CD8-positive, alpha-beta memory T cell (primary cell): ENCODE measurements at regions not wholly inside any gene's neighbourhood (a gene's known extent, or its start where the extent isn't known, plus 50 kb on each side); places are given as distances from the start of the nearest gene placed in this dataset.

Experiments
- CTCF ChIA-PET: fragments of 350-600 bp; sonication (Branson Sonifier 250); formaldehyde crosslinking; loops from one replicate; lab custom pipeline; 2021; ENCODE audit warnings: antibody characterized with exemption; lab: Charles Lee
- POLR2A ChIA-PET: fragments of 350-600 bp; sonication (Branson Sonifier 250); formaldehyde crosslinking; loops from one replicate; lab custom pipeline; 2021; ENCODE audit warnings: antibody characterized with exemption; lab: Charles Lee
- DNase-seq, 5 donors: peaks; one replicate each; pipeline versions ENCODE4 v3.0.0 to v3.0.0-alpha.2; 2020 to 2022; ENCODE audit warnings: mixed read lengths in 1 of 5
- H3K27ac ChIP-seq: one replicate; pipeline ENCODE4 v1.7.0; 2013; ENCODE audit warnings: low read depth, mild to moderate bottlenecking, low read length, moderate library complexity
- H3K27me3 ChIP-seq: 2 replicates; pipeline ENCODE4 v1.7.0; 2013; ENCODE audit warnings: low read length, mild to moderate bottlenecking; ENCODE audit not compliant: insufficient read depth, poor library complexity, severe bottlenecking
- H3K36me3 ChIP-seq: 2 replicates; pipeline ENCODE4 v1.7.0; 2013; ENCODE audit warnings: mild to moderate bottlenecking, low read length, moderate library complexity; ENCODE audit not compliant: insufficient read depth
- H3K4me1 ChIP-seq: 2 replicates; pipeline ENCODE4 v1.7.0; 2013; ENCODE audit warnings: mild to moderate bottlenecking, low read length, moderate library complexity; ENCODE audit not compliant: insufficient read depth
- H3K4me3 ChIP-seq: 2 replicates; pipeline ENCODE4 v1.7.0; 2013; ENCODE audit warnings: mild to moderate bottlenecking, low read length
- H3K9me3 ChIP-seq: 2 replicates; pipeline ENCODE4 v1.7.0; 2013; ENCODE audit warnings: mild to moderate bottlenecking, low read length
- H3K27ac Mint-ChIP-seq, 8 donors: one replicate each; pipeline ENCODE4 v1.8.0; 2020 to 2021; ENCODE audit warnings: mixed read lengths in 8 of 8, mild to moderate bottlenecking in 6 of 8, inconsistent platforms in 3 of 8, moderate library complexity in 3 of 8
- H3K27me3 Mint-ChIP-seq, 2 donors: one replicate each; pipeline ENCODE4 v1.8.0; 2020 to 2021; ENCODE audit warnings: mixed read lengths in 2 of 2, mild to moderate bottlenecking in 1 of 2, moderate library complexity in 1 of 2
- H3K36me3 Mint-ChIP-seq, 3 donors: one replicate each; pipeline ENCODE4 v1.8.0; 2020 to 2021; ENCODE audit warnings: mixed read lengths in 3 of 3, inconsistent platforms in 1 of 3, mild to moderate bottlenecking in 1 of 3
- H3K4me1 Mint-ChIP-seq, 3 donors: one replicate each; pipeline ENCODE4 v1.8.0; 2020 to 2021; ENCODE audit warnings: mixed read lengths in 3 of 3, inconsistent platforms in 1 of 3, mild to moderate bottlenecking in 1 of 3
- H3K4me3 Mint-ChIP-seq, 7 donors: one replicate each; pipeline ENCODE4 v1.8.0; 2020 to 2021; ENCODE audit warnings: mixed read lengths in 7 of 7, mild to moderate bottlenecking in 6 of 7, moderate library complexity in 4 of 7, inconsistent platforms in 2 of 7
- H3K9me3 Mint-ChIP-seq, 5 donors: one replicate each; pipeline ENCODE4 v1.8.0; 2020 to 2022; ENCODE audit warnings: mixed read lengths in 5 of 5, mild to moderate bottlenecking in 3 of 5, moderate library complexity in 2 of 5, inconsistent platforms in 1 of 5

DNA sequence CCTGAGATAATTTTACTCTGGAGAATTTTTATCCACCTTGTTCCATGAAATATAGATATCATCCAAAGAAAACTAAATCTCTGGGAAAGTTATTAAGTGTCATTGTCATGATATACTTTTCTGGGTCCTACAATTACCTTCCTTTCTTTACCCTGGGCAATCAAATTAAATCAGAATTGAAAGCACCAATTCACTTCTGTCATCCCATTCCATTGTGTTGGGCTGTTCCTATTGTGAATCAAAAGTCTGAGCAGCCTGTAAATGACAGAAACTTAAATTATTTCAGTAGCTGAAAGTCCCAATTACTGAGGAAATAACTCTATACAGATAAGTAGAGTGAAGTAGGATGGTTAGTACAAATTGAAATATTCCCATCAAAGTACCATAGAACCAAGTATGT lies 1284.2 kb downstream of the EFNB2 start:
- H3K36me3 ChIP-seq: no peaks in the 10 kb centered on the region
- H3K27ac Mint-ChIP-seq: no peak overlapping the region
- no peaks in the 10 kb centered on the region for H3K4me1 ChIP-seq
- CTCF ChIA-PET: no interaction called here
- no peak overlapping the region for H3K4me3 ChIP-seq
- POLR2A ChIA-PET: no interaction called here
- peaks cover 0 to 2% of the 10 kb centered on the region in 2 donors for H3K27me3 Mint-ChIP-seq
- H3K36me3 Mint-ChIP-seq: no peaks in the 10 kb centered on the region
- no peak for DNase-seq
- H3K9me3 ChIP-seq: no peaks in the 10 kb centered on the region
- no peak overlapping the region for H3K4me3 Mint-ChIP-seq
- H3K9me3 Mint-ChIP-seq: peaks cover 0 to 5% (median 0%) of the 10 kb centered on the region in 5 donors
- H3K27me3 ChIP-seq: no peaks in the 10 kb centered on the region
- H3K27ac ChIP-seq: no peak overlapping the region
- no peaks in the 10 kb centered on the region for H3K4me1 Mint-ChIP-seq

DNA sequence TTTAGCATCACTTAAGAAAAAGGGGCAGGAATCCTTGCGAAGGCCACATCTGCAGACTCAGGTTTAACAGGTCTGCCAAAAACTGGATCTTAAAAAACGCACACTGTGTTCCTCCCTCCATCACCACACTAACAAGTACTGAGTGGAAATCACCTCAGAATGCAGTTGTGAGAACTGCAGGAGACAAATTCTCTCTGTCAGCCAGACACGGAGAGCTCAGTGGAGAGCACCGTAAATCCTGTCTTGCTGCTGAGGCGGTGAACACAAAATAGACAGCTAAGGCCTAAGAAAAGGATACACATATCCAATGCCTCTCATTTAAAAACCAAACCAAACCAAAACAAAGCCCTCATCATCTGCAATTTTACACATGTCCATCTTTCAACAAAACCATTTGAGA lies 1287.6 kb downstream of the EFNB2 start:
- H3K9me3 Mint-ChIP-seq: peaks cover 0 to 5% (median 2%) of the 10 kb centered on the region in 5 donors
- no peak overlapping the region for H3K27ac ChIP-seq
- H3K9me3 ChIP-seq: no peaks in the 10 kb centered on the region
- no peaks in the 10 kb centered on the region for H3K36me3 ChIP-seq
- H3K4me1 ChIP-seq: no peaks in the 10 kb centered on the region
- H3K27me3 Mint-ChIP-seq: peaks cover 0 to 2% of the 10 kb centered on the region in 2 donors
- ChIA-PET CTCF (no interaction called here), POLR2A (no interaction called here)
- no peaks in the 10 kb centered on the region for H3K4me1 Mint-ChIP-seq
- H3K27ac Mint-ChIP-seq: no peak overlapping the region
- no peaks in the 10 kb centered on the region for H3K27me3 ChIP-seq
- H3K4me3 Mint-ChIP-seq: no peak overlapping the region
- no peak overlapping the region for H3K4me3 ChIP-seq
- no peak for DNase-seq
- no peaks in the 10 kb centered on the region for H3K36me3 Mint-ChIP-seq

- H3K27ac ChIP-seq: no peak overlapping the region
- CTCF ChIA-PET: no interaction called here
- Mint-ChIP-seq H3K9me3 (peaks cover 0 to 2% (median 0%) of the 10 kb centered on the region in 5 donors), H3K36me3 (no peaks in the 10 kb centered on the region), H3K4me3 (no peak overlapping the region), H3K27ac (no peak overlapping the region), H3K4me1 (no peaks in the 10 kb centered on the region), H3K27me3 (no peaks in the 10 kb centered on the region)
- no peaks in the 10 kb centered on the region for H3K36me3 ChIP-seq
- no peaks in the 10 kb centered on the region for H3K4me1 ChIP-seq
- no peak overlapping the region for H3K4me3 ChIP-seq
- H3K9me3 ChIP-seq: no peaks in the 10 kb centered on the region
- no peaks in the 10 kb centered on the region for H3K27me3 ChIP-seq
- no peak for DNase-seq
- POLR2A ChIA-PET: no interaction called here
Measured at GRCh38 chr13:105240371-105240770, 1295.1 kb downstream of the EFNB2 start.

DNA sequence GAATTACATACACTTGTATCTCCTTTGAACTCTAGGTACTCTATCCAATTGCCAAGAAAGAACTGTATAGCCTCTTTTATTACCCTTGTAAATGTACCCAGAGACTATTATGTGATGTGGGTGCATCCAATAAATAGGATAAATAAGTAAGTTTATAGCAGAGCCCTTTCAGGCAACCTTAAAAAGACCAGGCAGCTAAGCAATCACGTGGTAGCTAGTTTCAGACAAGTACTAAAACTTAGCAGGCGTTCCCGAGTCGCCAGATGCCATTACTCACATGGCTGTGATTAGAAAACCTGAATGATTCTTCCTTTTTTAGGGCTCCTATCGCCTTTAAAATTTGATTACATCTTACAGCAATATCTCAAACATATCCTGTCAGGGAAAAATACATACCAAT lies 1303.0 kb downstream of the EFNB2 start:
- Mint-ChIP-seq H3K9me3 (no peaks in the 10 kb centered on the region), H3K27me3 (no peaks in the 10 kb centered on the region), H3K36me3 (no peaks in the 10 kb centered on the region), H3K4me3 (no peak overlapping the region), H3K27ac (no peak overlapping the region), H3K4me1 (no peaks in the 10 kb centered on the region)
- ChIA-PET CTCF (interaction anchor here (0.7 kb wide), 1 partner anchor 9 kb away, joined by 3 read pairs; no protein-coding TSS in a partner anchor), POLR2A (no interaction called here)
- Histone ChIP-seq H3K27me3 (no peaks in the 10 kb centered on the region), H3K4me1 (no peaks in the 10 kb centered on the region), H3K4me3 (no peak overlapping the region), H3K9me3 (no peaks in the 10 kb centered on the region), H3K27ac (no peak overlapping the region), H3K36me3 (no peaks in the 10 kb centered on the region)
- no peak for DNase-seq

- no peak for DNase-seq
- ChIA-PET POLR2A (no interaction called here), CTCF (interaction anchor here (0.7 kb wide), 1 partner anchor 9 kb away, joined by 3 read pairs; no protein-coding TSS in a partner anchor)
- Histone ChIP-seq H3K27me3 (no peaks in the 10 kb centered on the region), H3K36me3 (no peaks in the 10 kb centered on the region), H3K4me1 (no peaks in the 10 kb centered on the region), H3K9me3 (no peaks in the 10 kb centered on the region), H3K4me3 (no peak overlapping the region), H3K27ac (no peak overlapping the region)
- Mint-ChIP-seq H3K4me3 (no peak overlapping the region), H3K36me3 (no peaks in the 10 kb centered on the region), H3K27ac (no peak overlapping the region), H3K4me1 (no peaks in the 10 kb centered on the region), H3K9me3 (no peaks in the 10 kb centered on the region), H3K27me3 (no peaks in the 10 kb centered on the region)
Measured at GRCh38 chr13:105232006-105232405, 1303.5 kb downstream of the EFNB2 start.

GRCh38 chr13:105231579-105231978 lies 1303.9 kb downstream of the EFNB2 start:
- H3K36me3 Mint-ChIP-seq: no peaks in the 10 kb centered on the region
- H3K4me1 Mint-ChIP-seq: no peaks in the 10 kb centered on the region
- no peak overlapping the region for H3K4me3 Mint-ChIP-seq
- H3K4me1 ChIP-seq: no peaks in the 10 kb centered on the region
- no peaks in the 10 kb centered on the region for H3K27me3 Mint-ChIP-seq
- no peaks in the 10 kb centered on the region for H3K9me3 ChIP-seq
- POLR2A ChIA-PET: no interaction called here
- no peak for DNase-seq
- CTCF ChIA-PET: no interaction called here
- H3K27me3 ChIP-seq: no peaks in the 10 kb centered on the region
- H3K27ac ChIP-seq: no peak overlapping the region
- no peaks in the 10 kb centered on the region for H3K9me3 Mint-ChIP-seq
- H3K27ac Mint-ChIP-seq: no peak overlapping the region
- H3K4me3 ChIP-seq: no peak overlapping the region
- no peaks in the 10 kb centered on the region for H3K36me3 ChIP-seq

GRCh38 chr13:105220881-105221280 lies 1314.6 kb downstream of the EFNB2 start:
- H3K36me3 Mint-ChIP-seq: no peaks in the 10 kb centered on the region
- no peak overlapping the region for H3K4me3 Mint-ChIP-seq
- no peaks in the 10 kb centered on the region for H3K27me3 Mint-ChIP-seq
- Histone ChIP-seq H3K27me3 (no peaks in the 10 kb centered on the region), H3K36me3 (no peaks in the 10 kb centered on the region), H3K4me3 (no peak overlapping the region), H3K9me3 (no peaks in the 10 kb centered on the region), H3K27ac (no peak overlapping the region), H3K4me1 (no peaks in the 10 kb centered on the region)
- no peak overlapping the region for H3K27ac Mint-ChIP-seq
- H3K4me1 Mint-ChIP-seq: no peaks in the 10 kb centered on the region
- ChIA-PET CTCF (no interaction called here), POLR2A (no interaction called here)
- H3K9me3 Mint-ChIP-seq: no peaks in the 10 kb centered on the region
- no peak for DNase-seq

DNA sequence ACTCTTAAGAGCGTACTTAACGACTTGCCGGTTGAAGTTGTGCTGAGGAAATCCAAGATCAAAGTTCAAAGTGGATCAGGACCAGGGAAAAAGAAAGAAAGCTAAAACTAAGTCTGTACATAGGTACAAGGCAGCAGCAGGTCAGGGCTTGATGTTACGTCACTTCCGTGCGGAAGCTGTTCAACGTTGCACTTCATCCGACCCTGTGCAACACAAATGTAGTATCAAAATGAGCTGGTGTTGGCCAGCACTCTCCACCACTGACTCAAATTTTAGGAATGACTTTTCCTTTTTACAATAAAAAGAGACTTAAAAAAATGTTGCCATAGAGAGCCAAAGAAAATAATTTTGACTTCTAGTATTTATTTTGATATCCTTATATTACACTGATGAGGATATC lies 1315.4 kb downstream of the EFNB2 start:
- POLR2A ChIA-PET: no interaction called here
- no peak for DNase-seq
- Histone ChIP-seq H3K9me3 (no peaks in the 10 kb centered on the region), H3K4me1 (no peaks in the 10 kb centered on the region), H3K27me3 (no peaks in the 10 kb centered on the region), H3K36me3 (no peaks in the 10 kb centered on the region), H3K4me3 (no peak overlapping the region), H3K27ac (no peak overlapping the region)
- Mint-ChIP-seq H3K27ac (no peak overlapping the region), H3K36me3 (no peaks in the 10 kb centered on the region), H3K9me3 (no peaks in the 10 kb centered on the region), H3K4me1 (no peaks in the 10 kb centered on the region), H3K27me3 (no peaks in the 10 kb centered on the region), H3K4me3 (no peak overlapping the region)
- CTCF ChIA-PET: no interaction called here

DNA sequence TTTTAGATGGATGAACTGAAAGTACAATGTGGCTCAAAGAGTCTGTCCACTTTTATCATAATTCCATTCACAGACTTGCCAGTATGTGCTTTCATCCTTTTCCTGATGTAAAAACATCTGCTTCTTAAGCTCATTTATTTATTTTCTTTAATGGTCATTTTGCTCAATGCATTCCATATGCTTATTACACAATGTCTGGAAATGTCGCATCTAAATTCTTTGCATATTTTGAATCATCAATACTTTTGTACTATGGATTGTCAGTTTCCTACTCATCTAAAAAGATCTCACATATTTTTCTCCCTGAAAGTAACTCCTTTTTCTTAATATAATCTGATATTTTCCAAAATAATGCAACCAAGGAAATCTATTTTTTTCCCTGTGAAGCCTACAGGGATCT lies 1315.8 kb downstream of the EFNB2 start:
- Histone ChIP-seq H3K27ac (no peak overlapping the region), H3K4me3 (no peak overlapping the region), H3K36me3 (no peaks in the 10 kb centered on the region), H3K9me3 (no peaks in the 10 kb centered on the region), H3K27me3 (no peaks in the 10 kb centered on the region), H3K4me1 (no peaks in the 10 kb centered on the region)
- no peaks in the 10 kb centered on the region for H3K27me3 Mint-ChIP-seq
- H3K27ac Mint-ChIP-seq: no peak overlapping the region
- H3K36me3 Mint-ChIP-seq: no peaks in the 10 kb centered on the region
- no peaks in the 10 kb centered on the region for H3K9me3 Mint-ChIP-seq
- DNase-seq: no peak
- H3K4me1 Mint-ChIP-seq: no peaks in the 10 kb centered on the region
- CTCF ChIA-PET: no interaction called here
- no peak overlapping the region for H3K4me3 Mint-ChIP-seq
- POLR2A ChIA-PET: no interaction called here
